Epithelial cell of prostate (primary cell): ENCODE measurements at regions not wholly inside any gene's neighbourhood (a gene's known extent, or its start where the extent isn't known, plus 50 kb on each side); places are given as distances from the start of the nearest gene placed in this dataset.
A peak's percentile ranks its signal among the peaks of the same experiment; 100 is the strongest.

Experiments used
- DNase-seq: peaks from one replicate; pipeline ENCODE4 v3.0.0-alpha.2; 2011; ENCODE audit warnings: low read depth, low spot score
- H3K27ac ChIP-seq: fragments of 450-650 bp; 2 replicates; pipeline ENCODE4 v1.5.1; 2017; ENCODE audit warnings: mild to moderate bottlenecking

DNA sequence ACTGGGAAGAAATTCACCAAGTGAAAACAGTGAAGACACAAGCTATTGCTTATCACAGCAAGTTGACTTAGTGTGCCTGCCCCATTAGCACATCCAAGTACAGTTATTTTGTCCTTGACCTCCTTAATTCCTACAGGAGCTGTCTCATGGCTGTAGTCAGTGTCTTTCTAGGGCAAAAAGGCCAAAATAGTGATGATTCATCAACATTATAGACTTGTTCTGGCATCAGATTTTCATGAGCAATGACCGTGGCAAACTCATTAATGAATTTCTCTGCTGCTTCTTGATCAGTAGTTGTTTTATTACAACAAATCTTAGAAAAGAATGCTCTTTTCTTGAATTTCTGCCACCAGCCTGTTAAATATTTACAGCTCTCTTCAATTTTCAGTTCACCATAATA lies 1169.3 kb upstream of the DDX18 start:
- H3K27ac ChIP-seq: no peak overlapping the region

DNA sequence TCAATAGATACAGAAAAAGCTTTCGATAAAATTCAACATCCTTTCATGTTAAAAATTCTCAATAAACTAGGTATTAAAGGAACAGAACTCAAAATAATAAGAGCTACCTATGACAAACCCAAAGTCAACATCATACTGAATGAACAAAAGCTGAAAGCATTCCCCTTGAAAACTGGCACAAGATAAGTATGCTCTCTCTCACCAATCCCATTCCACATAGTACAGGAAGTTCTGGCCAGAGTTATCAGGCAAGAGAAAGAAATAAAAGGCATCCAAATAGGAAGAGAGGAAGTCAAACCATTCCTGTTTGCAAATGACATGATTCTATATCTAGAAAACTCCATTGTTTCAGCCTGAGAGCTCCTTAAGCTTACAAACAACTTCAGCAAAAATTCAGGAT lies 1145.8 kb upstream of the DDX18 start:
- H3K27ac ChIP-seq: no peak overlapping the region
- DNase-seq: no peak

More for the DNA sequence above, 1169.3 kb upstream of the DDX18 start:
- DNase-seq: no peak

DNA sequence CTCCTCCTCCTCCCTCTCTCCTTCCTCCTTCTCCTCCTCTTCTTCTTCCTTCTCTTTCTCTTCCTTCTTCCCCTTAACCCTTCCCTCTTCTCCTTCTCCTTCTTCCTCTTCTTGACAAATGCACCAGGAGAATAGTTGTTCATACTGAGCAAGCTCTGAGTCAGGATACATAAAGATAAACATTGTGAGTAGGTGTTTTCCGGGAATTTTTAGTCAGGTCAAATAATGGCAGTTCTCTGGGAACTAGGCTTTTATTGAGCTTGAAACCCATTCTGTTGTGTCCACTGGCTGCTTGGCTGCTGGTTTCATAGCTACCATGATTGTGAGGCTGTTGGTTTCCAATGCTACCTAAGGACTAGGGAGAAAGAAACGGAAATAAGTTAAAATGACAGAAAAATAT lies 1144.7 kb upstream of the DDX18 start:
- H3K27ac ChIP-seq: no peak overlapping the region
- no peak for DNase-seq

DNA sequence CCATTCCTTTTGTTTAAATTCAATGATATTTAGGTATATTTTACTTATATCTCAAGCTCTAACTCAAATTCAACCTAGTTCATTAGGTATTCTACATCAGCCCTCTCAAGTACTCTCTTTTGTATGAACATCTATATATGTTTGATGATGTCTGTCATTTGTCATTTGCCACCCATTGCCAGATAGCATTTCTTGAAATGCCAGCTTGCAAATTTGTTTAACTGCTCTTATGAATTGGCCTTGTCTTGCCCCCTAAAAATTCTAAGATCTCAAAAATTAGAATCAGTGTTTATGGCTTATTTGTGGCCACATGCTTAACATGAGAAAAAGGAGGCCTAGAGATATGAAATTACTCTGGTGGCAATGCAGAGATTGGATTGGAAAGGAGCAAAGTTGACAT lies 1140.3 kb upstream of the DDX18 start:
- DNase-seq: no peak

DNA sequence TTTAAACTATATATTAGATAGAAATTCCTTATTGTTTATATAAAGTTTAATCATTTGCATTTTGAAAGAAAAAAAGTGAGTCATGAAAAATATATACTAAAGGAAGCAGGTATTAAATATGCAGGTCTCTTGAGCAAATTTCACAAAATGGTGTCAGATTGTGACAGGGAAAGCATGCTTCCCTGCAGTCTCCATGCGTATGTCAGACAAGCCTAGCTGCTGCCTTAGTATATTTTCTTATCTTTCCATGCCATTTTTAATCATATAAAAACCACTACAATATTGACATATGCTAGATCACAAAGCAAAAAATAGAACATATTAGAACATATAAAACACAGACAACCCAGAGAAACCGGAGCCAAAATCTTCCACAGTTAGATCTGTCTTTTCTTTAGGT lies 1137.7 kb upstream of the DDX18 start:
- H3K27ac ChIP-seq: no peak overlapping the region
- DNase-seq: no peak

More for the DNA sequence above, 1140.3 kb upstream of the DDX18 start:
- no peak overlapping the region for H3K27ac ChIP-seq

DNA sequence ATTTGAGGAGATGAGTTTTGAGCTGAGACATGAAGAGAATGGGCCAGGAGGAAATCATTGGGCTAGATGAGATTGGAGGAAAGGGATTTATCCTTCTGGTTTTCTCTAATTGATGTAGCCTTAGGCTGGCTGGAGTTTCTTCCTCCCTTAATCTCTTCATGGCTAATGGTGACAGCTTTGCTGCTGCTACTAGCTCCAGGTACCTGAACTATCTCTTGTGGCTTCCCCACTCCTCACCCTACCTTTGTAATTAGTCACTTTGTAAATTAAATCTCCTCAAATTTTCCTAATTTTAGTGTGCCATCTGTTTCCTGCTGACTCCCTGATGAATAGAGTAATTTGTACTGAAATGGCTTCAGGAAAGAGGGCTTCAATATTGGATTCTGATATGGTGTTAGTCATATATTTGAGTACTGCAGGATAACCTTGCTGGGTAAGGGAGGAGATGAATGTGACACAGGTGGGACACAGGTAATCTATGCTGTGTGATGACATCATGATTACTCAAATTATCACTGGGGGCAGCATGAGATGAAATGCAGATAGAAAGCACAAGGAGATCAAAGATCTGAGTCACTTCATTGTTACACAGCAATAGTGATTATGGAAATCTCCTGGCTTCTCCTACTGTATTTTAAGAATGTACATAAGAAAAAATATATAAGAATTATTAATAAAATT lies 1134.1 kb upstream of the DDX18 start:
- no peak overlapping the region for H3K27ac ChIP-seq
- DNase-seq: no peak

DNA sequence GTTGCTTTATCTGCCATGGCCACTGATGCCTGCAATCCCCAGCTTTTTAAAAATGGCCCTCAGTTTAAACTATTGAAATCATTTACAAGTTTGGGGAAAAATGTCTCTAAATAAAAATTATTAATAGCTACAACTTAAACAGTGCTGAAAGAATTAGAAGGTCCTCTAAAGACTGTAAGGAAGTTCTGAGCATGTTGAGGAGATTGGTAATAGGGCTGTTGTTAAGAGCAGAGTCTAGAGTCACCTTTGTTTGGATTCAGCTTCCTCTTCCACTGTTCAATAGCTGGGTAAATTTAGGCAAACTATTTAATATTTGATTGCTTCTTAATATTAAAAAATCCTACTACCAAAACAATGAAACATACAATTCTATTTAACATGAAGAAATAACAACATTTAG lies 1127.1 kb upstream of the DDX18 start:
- H3K27ac ChIP-seq: no peak overlapping the region
- DNase-seq: no peak

DNA sequence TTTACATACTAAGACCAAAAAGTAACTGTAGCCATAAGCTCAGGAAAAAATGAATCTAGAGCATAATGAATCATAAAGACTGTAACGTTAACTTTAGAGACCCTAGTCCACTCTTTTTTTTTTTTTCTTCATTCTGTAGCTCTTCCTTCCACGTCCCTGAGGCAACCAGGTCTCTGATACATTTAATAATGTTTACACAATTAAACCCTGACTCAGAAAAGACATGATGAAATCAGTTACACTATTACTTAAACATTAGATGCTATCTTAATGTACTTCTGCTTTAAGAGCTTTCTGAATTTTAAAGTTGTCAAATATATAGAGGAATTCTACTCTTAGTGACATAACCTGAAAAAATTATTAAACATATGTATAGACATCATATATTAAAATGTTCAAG lies 1121.5 kb upstream of the DDX18 start:
- H3K27ac ChIP-seq: no peak overlapping the region
- no peak for DNase-seq

DNA sequence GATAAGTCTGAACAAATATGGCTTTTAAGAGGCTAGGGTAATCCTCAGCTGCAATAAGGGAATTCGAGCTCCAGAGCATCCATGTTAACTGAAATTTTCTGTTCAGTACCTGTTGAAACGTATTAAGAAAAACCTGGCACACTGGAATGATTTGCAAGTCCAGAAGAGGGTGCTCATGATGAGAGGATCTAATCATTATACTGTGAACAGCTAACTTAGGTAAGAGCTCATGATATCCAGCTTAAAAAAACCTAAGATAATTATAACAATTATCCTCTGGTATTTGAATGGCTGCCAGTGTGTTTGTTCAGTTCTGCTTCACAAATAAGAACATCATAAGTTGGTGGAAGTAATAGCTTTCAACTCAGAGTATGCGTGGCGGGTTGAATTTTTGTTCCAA lies 1118.3 kb upstream of the DDX18 start:
- DNase-seq: no peak
- H3K27ac ChIP-seq: no peak overlapping the region

DNA sequence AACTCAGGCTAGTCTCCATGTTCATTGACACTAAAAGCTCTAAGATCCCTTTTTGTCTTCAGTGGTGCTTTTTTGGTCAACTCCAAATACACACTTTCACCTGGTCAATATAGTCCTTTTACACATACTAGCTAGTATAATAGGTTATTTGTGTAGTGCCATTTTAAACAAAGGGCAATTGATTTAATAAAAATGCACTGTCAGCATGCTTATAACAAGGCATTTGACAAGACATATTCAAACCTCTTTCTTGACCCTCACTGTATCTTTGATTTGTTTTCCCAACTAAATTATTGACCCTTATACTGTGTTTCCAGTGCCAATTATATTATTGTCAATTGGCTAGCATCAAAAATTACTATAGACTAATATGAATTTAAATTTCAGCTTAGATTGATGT lies 1117.6 kb upstream of the DDX18 start:
- no peak for DNase-seq
- H3K27ac ChIP-seq: no peak overlapping the region

DNA sequence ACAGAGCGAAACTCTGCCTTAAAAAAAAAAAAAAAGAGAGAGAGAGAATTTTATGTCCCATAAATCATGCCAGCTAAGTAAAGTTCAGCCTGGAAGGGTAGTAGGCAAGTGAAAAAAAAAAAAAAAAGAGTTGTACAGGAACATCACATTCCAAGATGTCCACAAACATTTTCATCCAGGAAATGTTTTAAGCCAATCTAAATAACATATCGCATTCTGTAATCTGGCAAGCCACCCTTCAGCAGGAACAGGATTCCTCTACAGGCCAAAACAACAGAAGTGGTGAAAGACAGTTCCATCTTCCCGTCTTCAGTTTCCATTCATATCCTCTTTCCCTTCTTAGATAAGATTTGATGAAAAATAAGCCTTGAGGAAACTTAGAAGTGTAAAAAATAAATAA lies 1108.1 kb upstream of the DDX18 start:
- H3K27ac ChIP-seq: no peak overlapping the region
- DNase-seq: no peak

DNA sequence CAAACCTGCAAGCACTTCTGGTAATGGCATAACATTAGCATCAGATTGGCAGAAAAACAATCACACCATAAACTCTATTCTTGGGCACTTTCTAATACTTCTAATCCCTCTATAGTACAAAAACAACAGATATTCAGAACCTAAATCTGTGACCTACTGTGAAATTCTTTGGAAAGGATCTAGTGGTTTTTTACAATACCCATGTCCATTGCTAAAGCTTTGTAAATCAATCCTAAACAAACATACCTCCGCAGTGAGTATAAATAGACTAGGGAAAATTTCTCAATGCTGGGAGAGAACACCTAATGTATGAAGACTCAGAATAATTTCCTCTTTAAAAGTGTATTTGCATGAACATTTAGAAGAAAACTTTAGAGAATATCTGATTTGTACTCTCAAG lies 1098.5 kb upstream of the DDX18 start:
- no peak for DNase-seq
- H3K27ac ChIP-seq: no peak overlapping the region

DNA sequence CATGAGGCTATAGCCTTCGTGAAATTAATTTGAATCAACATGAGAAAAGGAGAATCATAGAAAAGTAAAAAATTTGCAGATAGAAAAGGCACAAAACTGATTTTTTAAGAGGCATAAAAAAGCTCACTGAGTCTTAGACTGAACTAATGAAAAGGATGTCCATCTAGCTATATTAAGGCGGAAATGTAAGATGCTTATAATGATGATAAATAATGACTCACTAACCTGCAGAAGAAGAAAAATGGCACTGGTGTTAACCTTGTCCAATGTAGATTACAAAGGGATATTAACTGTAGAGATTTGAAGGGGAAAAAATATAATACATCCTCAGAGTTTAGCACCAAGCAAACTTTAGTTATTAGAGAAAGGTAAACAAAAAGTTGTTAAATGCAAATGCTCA lies 1098.0 kb upstream of the DDX18 start:
- DNase-seq: no peak
- no peak overlapping the region for H3K27ac ChIP-seq

DNA sequence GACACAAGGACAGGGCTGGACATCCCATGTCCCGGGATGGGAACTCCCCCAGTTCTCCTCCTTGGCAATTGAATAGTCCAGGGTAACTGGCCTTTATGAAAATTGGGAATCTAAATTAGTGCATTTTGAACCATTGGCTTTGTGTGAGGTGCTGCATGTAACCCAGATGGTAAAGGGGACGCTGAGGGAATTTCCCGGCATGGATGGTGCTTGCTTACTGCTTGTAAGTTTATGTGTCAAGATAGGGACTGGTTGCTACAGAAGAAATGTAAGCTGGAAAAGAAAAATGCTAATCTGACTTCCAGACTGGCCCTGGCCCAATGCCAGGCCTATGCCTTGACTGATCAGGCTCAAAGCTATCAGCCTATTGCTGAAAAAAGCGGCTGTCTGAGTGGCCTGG lies 1096.7 kb upstream of the DDX18 start:
- no peak overlapping the region for H3K27ac ChIP-seq
- no peak for DNase-seq

DNA sequence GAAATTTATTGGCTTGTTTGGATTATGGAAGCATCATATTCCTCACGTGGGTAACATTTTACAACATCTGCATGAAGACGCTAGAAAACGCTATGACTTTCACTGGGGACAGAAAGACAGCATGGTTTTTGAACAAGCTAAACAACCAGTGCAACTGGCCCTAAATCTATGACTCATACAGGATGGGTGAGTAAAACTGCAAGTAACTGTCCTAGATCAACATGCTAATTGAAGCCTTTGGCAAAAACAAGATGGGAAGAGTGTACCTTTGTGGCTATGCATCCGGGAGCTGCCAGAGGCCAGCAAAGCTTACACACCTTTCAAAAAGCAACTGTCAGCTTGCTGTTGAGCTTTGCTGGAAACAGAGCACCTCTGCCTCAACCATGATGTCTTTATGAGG lies 1096.0 kb upstream of the DDX18 start:
- DNase-seq: no peak
- no peak overlapping the region for H3K27ac ChIP-seq

DNA sequence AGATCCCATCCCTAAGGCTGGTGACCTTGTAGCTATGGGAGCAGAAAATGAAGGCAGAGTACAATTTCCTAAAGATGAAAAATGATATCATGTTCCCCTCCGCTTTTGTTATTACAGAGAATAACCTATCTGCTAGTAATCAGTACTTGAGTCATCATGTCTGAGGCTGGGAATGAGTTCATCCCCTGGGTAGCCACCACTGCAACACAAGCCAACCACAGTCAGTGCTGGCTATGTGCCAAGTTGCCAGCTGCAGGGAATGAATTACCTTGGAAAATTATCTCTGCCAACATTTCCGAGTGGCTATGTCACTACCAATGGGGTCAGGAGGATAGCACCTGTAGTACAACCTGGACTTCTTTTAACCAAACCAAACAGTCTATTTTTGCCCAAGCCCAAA lies 1094.7 kb upstream of the DDX18 start:
- peak; percentile 12 for DNase-seq
- no peak overlapping the region for H3K27ac ChIP-seq

DNA sequence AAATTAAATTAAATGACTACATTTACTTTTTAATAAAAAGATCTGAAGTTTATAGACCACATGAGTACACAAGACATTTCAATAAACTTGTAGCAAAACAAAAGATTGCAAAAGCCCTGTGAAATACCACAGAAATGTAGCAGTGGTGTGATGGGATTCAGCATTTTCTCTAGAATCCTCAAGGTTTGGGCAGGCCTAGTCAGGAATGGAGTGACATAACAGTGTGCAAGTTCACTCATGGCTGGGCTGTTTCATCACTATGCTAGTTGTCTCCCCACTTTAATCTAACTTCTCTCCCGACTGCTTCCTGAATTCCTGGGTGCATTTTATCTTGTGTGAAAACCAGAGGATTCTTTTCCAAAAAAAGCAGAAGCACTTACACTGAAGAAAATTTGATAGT lies 1089.9 kb upstream of the DDX18 start:
- no peak for DNase-seq
- H3K27ac ChIP-seq: no peak overlapping the region

DNA sequence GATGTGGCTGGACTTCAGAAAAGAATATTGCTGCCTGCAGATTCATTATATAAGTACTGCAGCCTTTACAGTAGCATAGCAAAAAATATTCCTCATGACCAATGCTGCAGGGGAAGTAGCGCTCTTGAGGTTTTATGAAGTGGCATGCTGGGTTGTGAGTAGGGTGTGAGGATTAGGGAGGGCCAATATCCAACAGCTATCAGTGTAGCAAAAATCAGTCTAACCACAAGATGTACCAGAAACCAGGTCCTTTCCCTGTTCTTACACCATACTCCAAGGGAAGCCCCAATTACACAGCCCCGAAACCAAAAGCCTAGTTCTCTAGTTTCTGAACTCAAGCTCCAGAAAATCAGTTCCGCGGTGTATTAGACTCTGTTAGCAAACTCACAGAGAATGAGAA lies 1082.2 kb upstream of the DDX18 start:
- no peak overlapping the region for H3K27ac ChIP-seq
- DNase-seq: no peak

DNA sequence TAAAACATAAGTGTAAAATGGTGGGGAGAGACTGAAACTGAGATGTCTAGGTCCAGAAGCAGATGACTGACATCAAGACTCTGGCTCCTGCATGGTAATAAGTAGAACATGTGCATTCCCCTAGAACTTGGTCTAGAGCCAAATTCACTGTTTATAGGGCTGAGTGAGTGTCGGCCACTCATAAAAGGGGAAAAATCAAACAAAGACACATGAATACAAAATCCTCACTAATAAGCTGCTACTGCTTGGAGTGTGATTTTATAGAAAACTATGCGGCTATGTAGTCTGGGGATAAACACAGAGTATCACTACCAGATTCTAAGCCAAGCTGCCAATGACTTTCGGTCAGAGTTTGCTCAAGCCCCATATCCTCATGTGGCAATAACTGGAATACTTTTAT lies 1080.8 kb upstream of the DDX18 start:
- no peak overlapping the region for H3K27ac ChIP-seq
- DNase-seq: no peak

DNA sequence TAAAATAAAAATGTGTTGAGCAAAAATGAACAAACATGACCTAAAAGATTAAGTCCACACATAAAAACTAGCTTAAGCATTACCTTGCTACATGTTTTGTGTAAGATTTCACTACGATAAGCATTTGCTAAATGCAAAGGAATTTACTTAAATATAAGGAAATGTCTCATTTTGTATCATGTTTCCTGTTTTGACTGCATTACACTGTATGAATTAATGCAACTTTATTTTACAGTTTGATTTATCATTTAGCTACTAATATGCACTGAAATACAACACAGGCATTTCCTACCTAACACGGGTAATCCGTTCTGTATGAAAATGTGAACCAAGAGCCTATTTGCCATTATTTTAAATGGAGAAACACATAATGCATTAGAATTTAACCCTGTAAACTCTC lies 1076.5 kb upstream of the DDX18 start:
- DNase-seq: no peak
- no peak overlapping the region for H3K27ac ChIP-seq

DNA sequence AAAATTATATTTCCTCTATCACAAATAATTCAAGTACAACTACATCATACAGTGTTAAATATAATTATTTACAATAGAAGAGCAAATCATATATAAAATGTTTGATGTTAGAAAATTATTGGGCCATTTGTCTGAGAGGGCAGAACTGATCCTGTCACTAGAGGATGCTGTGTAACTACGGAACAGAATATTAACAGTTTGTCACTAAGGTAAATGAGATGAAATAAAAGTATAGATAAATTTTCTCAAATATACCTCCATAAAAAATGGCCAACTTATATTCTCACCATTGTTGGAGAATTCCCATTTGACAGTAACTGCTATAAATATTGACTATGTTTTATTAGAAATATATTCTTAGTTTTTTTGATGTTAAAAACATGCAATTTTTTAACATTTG lies 1067.4 kb upstream of the DDX18 start:
- no peak overlapping the region for H3K27ac ChIP-seq
- no peak for DNase-seq

DNA sequence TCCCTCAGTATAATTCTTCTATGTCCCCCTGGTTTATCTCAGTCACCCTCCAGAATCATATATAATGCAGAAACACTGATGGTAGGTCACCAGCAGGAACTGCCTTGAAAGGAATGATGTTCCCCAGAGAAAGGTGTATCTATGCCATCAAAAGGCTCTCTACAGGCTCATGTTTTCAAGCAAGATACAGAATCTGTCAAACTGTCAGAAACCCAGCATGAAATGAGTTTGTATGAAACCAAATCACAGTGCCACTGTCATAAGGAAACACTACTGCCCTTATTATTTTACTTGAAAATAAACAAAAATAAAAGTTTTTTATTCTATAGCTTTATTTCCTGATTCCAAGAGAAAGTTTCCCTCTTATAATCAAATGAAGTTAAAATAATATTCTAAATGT lies 1064.5 kb upstream of the DDX18 start:
- no peak for DNase-seq
- no peak overlapping the region for H3K27ac ChIP-seq
